ENCODE measurements at regions not wholly inside any gene's neighbourhood (a gene's known extent, or its start where the extent isn't known, plus 50 kb on each side); places are given as distances from the start of the nearest gene placed in this dataset.

- TF ChIP-seq CTCF (IDR thresholded peaks at IDR 0.05) = peak; percentile 20
- no peaks in the 10 kb centered on the region for H3K27me3 ChIP-seq (replicated peaks; ENCODE audit: insufficient read depth)
- ATAC-seq (ENCODE audit: insufficient number of reproducible peaks, low FRiP score, low read depth) (no peak), DNase-seq (ENCODE audit: low spot score) (no peak)
- H3K9me3 ChIP-seq = no peaks in the 10 kb centered on the region
- no peaks in the 10 kb centered on the region for H3K4me1 ChIP-seq (ENCODE audit: control insufficient read depth in 1 of 2, low read depth in 2 of 2)
- H3K36me3 ChIP-seq = no peaks in the 10 kb centered on the region
- H3K27ac ChIP-seq = no peak overlapping the region
- H3K4me3 ChIP-seq = no peak overlapping the region
Measured at GRCh38 chr4:81913427-81913879, 441.7 kb upstream of the RASGEF1B start.

GRCh38 chr4:81912376-81913030 lies 440.8 kb upstream of the RASGEF1B start:
- no peak for ATAC-seq (ENCODE audit: insufficient number of reproducible peaks, low FRiP score, low read depth)
- no peaks in the 10 kb centered on the region for H3K36me3 ChIP-seq

GRCh38 chr4:81906905-81907304 lies 435.2 kb upstream of the RASGEF1B start:
- no peaks in the 10 kb centered on the region for H3K9me3 ChIP-seq
- no peaks in the 10 kb centered on the region for H3K4me1 ChIP-seq (ENCODE audit: control insufficient read depth in 1 of 2, low read depth in 2 of 2)
- ATAC-seq (ENCODE audit: insufficient number of reproducible peaks, low FRiP score, low read depth) (no peak), DNase-seq (ENCODE audit: low spot score) (no peak)
- H3K27me3 ChIP-seq (replicated peaks; ENCODE audit: insufficient read depth) = no peaks in the 10 kb centered on the region
- H3K36me3 ChIP-seq = no peaks in the 10 kb centered on the region
- H3K4me3 ChIP-seq = no peak overlapping the region
- no peak overlapping the region for H3K27ac ChIP-seq
- TF ChIP-seq CTCF (IDR thresholded peaks at IDR 0.05) = no peak

More at GRCh38 chr4:81912376-81913030, 440.8 kb upstream of the RASGEF1B start:
- TF ChIP-seq CTCF (IDR thresholded peaks at IDR 0.05) = no peak
- no peak for DNase-seq (ENCODE audit: low spot score)
- Histone ChIP-seq H3K4me3 (no peak overlapping the region), H3K27ac (no peak overlapping the region), H3K27me3 (replicated peaks; ENCODE audit: insufficient read depth) (no peaks in the 10 kb centered on the region), H3K4me1 (ENCODE audit: control insufficient read depth in 1 of 2, low read depth in 2 of 2) (no peaks in the 10 kb centered on the region), H3K9me3 (no peaks in the 10 kb centered on the region)

GRCh38 chr4:81905971-81906370 lies 434.3 kb upstream of the RASGEF1B start:
- Histone ChIP-seq H3K4me1 (ENCODE audit: control insufficient read depth in 1 of 2, low read depth in 2 of 2) (no peaks in the 10 kb centered on the region), H3K27me3 (replicated peaks; ENCODE audit: insufficient read depth) (no peaks in the 10 kb centered on the region), H3K36me3 (no peaks in the 10 kb centered on the region), H3K4me3 (no peak overlapping the region), H3K9me3 (no peaks in the 10 kb centered on the region), H3K27ac (no peak overlapping the region)
- no peak for ATAC-seq (ENCODE audit: insufficient number of reproducible peaks, low FRiP score, low read depth)
- no peak for TF ChIP-seq CTCF (IDR thresholded peaks at IDR 0.05)
- no peak for DNase-seq (ENCODE audit: low spot score)

- no peak for DNase-seq (ENCODE audit: low spot score)
- Histone ChIP-seq H3K36me3 (no peaks in the 10 kb centered on the region), H3K4me1 (ENCODE audit: control insufficient read depth in 1 of 2, low read depth in 2 of 2) (no peaks in the 10 kb centered on the region), H3K4me3 (no peak overlapping the region), H3K27me3 (replicated peaks; ENCODE audit: insufficient read depth) (no peaks in the 10 kb centered on the region), H3K9me3 (no peaks in the 10 kb centered on the region), H3K27ac (no peak overlapping the region)
- ATAC-seq (ENCODE audit: insufficient number of reproducible peaks, low FRiP score, low read depth) = no peak
- TF ChIP-seq CTCF (IDR thresholded peaks at IDR 0.05) = no peak
Measured at GRCh38 chr4:81904121-81904520, 432.4 kb upstream of the RASGEF1B start.

Measured in thoracic aorta (tissue), 2 donors.